ENCODE measurements at regions not wholly inside any gene's neighbourhood (a gene's known extent, or its start where the extent isn't known, plus 50 kb on each side); places are given as distances from the start of the nearest gene placed in this dataset.

DNA sequence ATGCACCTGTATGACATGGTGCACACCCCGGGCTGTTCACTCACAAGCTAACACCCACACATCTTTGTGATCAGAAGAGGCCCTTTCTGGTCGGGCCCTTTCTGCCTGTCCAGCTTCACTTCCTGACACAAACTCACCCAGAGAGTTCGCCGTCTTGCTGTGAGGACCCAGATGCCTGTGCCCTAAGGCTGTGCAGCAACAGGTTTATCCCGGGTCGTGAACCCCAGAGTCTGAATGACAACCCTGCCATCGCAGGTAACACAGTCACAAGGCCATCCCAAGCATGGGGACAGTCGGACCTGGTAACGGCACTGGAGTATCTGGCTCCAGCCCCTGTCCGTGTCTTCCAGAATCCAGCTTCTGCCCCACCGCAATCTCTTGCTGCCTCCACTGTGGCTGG is 235.1 kb downstream of the BUD13 start:
- DNase-seq (ENCODE audit: low read depth in 3 of 3, low spot score in 2 of 3): no peak

DNA sequence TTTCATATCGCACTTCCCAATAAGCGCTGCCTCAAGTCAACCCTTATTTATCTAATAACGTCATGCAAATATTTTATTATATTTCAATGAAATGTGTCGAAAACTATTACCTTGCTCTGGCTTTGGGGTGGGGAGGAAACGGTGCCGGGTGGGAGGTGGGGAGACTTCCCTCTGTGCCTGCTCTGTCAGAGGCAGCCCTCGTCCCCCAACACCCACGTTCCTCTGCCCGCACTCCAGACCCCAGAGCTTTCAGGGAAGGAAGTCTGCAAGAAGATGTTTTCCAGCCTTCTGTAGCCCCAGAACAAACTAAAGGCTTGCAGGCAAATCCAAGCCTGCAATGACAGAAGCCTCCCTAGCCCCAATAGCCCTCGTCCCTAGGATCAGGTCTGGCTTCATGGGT is 235.7 kb downstream of the BUD13 start:
- no peak for DNase-seq (ENCODE audit: low read depth in 3 of 3, low spot score in 2 of 3)

DNA sequence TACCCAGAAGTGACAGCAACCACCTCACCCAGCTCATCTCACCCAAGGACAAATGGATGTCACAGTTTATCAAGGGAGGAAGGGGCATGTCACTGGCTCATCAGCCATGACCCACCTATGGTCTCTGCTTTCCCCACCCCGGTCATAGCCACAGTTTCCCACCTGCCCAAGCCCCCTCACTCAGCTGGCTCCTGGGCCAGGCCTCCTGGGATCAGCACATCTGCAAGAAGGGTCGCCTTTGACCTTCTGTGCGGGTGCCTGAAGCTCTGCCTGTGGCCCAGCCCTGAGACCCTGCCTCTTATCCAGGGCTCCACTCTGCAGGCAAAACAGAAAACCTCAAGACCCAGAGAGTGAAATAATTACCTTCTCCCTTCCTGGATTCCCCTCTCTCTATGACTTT is 236.4 kb downstream of the BUD13 start:
- no peak for DNase-seq (ENCODE audit: low read depth in 3 of 3, low spot score in 2 of 3)

DNA sequence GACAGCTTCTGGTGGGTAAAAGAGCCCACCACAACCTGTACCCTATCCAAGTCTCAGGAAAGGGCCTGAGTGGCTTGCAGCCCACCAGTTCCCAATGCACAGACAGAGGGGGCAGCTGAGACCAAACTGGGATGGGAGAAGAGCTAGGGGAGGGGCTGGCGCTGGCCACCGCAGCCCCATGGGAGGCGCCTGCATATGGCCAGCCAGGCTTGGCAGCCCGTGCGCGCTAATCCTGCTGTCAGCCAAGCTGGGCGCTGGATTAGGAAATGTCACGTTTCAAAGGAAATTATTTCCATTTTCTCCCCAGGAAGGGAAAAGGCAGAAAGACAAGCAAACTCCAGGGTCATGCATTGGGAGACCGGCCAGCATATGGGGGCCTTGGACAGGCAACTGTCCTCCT is 236.8 kb downstream of the BUD13 start:
- DNase-seq (ENCODE audit: low read depth in 3 of 3, low spot score in 2 of 3): no peak

DNA sequence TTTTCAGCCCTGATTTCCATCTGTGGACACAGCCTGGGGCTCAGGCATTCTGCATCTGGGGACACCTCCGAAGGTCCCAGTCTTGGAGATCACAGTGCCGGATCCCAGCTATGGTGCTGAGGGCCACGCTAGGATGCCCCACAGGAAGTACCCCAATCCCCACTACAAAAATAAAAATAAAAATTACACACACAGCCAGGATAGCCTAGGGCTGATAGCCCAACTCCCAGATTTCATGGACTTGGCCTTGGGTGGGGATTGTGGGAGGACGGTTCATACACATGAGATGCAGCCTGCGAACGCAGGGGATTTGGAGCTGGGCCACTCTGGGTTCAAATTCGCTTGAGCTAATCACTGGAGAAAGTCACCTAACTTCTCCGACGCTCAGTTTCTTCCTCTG is 237.7 kb downstream of the BUD13 start:
- DNase-seq (ENCODE audit: low read depth in 3 of 3, low spot score in 2 of 3): no peak

DNA sequence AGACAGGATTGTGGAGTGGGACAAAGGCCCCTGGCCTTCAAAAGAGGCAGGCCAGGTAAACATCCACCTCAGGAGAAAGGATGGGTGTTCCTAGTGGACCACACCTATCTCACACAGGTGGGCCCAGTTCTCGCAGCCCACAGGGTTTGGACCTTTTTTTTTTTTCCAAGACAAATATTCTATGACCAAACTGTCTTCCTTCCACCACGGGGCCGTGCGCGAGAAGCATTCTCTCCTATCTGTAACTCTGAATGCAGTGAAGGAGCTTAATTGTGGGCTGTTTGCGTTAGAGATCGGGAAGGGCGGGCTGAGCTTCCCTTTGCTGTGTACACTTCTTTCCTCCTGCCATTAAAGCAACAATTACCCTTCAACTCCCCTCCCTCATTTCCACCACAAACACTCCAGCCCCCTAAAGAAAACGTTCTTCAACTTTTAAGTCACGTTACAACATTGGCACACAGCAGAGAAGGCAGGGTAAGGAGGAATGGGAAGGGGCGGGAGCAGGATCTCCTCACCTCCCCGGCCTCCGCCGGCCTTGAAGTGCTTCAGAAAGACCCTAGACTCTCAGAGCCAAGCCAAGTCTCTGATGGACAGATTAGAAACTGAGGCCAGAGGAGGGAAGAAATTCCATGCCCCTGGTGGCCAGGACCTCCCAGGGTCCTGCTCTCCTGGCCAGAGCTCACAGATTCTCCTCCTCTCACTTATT is 238.4 kb downstream of the BUD13 start:
- no peak for DNase-seq (ENCODE audit: low read depth in 3 of 3, low spot score in 2 of 3)

DNA sequence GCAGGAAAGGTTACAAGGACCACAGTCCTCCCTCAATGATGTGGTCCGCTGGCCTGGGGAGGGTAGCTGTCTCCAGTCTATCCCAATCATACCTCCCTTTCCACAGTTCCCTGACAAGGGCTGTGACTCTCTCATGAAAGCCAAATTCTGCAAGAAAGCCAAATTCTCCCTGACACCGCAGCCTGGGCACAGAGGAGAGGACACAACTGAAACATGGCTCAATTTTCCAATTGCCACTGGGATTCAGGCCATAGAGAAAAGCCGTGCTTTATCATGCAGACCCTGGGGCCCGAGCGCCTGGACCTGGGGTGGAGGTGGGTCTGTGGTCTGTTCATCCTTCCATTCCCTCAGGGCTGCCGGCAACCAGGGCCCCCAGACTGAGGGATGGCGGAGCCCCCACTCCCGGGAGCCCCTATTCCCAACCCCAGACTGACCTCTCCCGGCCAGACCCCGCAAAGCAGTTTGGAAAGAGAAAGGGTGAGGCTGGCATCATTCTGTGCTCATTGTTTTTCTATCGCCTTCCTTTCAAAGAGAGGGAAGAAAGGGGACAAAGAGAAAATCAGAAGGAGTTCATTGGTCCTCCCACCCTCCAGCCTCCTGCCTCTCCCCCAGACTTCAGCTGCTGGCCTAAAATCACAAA is 239.5 kb downstream of the BUD13 start:
- DNase-seq (ENCODE audit: low read depth in 3 of 3, low spot score in 2 of 3): no peak

DNA sequence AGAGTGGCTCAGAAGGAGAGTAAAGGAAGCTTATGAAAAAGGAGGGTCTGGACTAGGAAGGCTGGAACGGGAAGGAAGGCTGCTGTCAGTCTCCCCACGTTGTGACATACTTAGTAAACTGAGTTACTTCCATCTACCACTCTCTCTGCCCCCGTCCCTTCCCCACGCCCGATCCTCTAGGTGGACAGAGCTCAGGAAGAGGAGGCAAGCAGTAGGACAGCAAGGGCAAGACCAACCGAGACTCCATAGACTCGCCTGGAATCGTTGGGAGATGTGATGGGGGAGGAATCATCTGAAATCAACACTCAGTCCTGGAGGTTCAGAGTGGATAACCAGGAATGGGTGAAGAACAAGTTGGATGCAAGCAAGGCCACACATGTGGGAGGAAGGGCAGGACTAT is 240.7 kb downstream of the BUD13 start:
- no peak for DNase-seq (ENCODE audit: low read depth in 3 of 3, low spot score in 2 of 3)

DNA sequence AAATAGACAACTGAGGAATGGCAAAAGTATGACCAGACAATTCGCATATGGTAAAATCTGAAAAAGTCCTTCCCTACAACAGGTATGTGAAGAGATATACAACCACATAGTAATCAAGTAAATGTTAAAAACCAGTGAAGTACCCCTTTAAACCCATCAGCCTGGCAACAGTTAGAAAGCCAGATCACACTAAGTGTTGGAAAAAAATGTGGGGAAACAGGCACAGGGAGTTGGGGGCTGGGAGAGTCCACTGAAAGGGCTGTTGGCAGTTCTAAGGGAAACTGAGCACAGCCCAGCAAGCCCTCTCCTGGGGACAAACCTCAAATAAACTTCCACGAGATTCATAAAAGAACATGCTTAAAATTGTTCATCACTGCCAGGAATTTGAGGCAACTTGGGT is 242.1 kb downstream of the BUD13 start:
- DNase-seq (ENCODE audit: low read depth in 3 of 3, low spot score in 2 of 3): no peak

DNA sequence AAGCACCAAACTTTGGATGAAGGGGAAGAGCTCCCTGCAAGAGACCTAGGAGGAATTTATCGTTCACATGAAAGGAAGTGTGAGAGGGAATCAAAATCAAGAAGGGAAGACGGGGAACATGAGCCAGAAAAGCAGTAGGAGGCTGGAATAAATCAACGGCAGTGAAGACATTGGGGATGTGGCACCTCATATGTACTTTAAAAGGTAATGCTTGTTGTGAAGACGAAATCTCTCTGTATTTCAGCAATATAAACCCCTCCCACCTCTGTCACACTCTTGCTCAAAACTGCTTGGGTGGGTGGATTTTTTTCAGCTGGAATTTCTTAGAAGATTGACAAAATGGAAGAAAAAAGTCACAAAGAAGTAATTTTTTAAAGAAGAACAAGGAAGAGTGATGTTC is 243.5 kb downstream of the BUD13 start:
- DNase-seq (ENCODE audit: low read depth in 3 of 3, low spot score in 2 of 3): no peak

DNA sequence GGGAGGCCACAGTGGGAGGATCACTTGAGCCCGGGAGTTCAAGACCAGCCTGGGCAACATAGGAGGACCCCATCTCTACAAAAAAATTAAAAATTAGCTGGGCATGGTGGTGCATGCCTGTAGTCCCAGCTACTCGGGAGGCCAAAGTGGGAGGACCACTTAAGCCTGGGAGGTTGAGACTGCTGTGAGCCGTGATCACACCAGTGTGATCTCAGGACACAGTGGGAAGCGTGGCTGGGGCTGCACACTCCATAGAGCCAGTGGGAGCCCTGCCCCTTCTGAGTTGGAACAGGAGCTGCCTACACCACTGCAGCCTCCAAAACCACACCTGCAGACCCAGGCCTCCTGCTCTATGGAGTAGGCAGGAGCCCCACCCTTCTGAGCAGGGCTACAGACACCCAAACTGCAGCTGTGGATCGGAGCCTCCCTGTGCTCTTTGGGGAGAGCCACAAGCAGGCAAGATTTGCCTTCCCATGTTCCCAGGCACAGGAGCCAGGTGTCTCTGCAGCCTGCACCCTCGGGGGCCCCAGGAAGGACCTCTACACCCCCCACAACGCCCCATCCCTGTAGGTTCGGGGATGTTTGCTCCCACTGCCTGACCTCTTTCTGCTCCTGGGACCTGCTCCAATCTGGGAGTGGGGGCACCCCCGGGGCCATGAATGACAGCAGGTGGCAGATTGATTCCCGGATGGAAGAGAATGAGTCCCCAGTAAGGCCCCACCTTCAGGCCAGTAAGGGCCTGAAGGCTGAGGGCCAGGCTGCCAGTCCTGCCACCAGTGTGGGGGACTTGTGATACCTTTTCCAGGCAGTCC is 245.4 kb downstream of the BUD13 start:
- DNase-seq (ENCODE audit: low read depth in 3 of 3, low spot score in 2 of 3): no peak

DNA sequence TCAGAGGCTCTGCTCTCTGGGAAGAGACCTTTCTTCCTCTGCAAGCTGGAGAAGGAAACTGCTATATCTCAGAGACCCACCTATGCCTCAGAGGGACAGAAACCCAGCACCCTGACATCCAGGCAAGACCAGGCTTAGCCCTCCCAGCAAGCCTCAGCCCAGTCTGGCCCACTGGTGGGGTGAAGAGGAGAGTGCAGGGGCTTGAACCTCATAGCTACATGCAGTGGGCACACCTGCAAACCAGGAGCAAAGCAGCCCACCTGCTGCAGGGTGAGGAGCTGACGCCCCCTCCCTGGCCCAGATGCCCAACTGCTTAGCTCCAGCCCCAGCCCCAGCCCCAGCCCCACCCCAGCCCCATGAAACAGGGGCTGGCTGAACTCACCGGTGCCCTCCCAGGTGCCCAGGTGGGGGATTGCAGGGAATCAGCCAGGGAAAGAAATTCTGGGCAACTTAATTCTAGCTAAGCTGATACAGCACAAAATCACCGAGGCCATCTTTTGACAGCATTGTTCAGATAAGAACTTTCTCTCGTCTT is 246.8 kb downstream of the BUD13 start:
- DNase-seq (ENCODE audit: low read depth in 3 of 3, low spot score in 2 of 3): no peak

DNA sequence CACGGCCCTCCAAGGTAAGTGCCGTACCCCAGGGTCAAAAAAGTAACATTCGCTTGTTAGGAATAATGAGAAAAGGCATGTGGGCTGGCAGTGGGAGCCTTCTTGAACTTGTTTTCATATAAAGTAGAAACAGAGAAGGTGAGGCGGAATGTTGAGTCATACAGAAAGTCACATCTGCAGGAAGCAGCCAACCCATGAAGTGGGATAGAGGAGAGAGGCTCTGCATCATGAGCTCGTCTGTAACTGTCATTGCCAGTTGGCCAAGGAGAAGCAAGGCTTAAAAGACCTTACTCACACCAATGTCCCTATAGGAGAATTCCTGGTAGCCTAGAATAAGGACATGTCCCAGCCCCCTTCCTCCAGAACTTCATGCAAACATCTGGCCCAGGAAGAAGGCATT is 253.3 kb downstream of the BUD13 start:
- DNase-seq (ENCODE audit: low read depth in 3 of 3, low spot score in 2 of 3): no peak

DNA sequence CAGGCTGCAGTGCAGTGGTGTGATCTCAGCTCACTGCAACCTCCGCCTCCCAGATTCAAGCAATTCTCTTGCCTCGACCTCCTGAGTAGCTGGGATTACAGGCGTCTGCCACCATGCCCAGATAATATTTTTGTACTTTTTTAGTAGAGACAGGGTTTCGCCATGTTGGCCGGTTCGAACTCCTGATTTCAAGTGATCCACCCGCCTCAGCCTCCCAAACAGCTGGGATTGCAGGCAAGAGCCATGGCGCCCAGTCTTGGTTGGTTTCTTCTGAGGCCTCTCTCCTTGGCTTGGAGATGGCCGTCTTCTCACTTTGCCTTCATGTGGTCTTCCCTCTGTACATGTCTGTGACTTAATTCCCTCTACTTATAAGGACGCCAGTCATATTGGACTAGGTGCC is 254.6 kb downstream of the BUD13 start:
- no peak for DNase-seq (ENCODE audit: low read depth in 3 of 3, low spot score in 2 of 3)

DNA sequence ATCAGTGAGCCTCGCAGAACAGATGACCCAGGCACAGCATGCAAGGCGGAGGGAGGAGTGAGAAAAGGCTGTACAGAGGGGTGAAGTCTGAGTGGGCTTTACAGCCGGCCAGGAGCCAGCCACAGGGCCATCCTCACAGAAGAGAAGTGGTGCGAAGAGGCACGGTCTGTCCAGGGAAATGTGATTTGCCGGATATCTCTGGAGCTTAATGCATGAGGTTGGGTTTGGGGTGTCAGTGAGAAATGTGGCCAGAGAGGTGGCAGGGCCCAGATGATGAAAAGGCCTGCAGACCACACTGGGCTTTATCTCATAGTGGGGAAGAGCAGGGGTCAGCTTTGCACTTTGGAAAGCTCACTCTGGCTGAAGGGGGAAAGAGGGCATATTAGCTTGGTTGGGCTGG is 255.2 kb downstream of the BUD13 start:
- no peak for DNase-seq (ENCODE audit: low read depth in 3 of 3, low spot score in 2 of 3)

DNA sequence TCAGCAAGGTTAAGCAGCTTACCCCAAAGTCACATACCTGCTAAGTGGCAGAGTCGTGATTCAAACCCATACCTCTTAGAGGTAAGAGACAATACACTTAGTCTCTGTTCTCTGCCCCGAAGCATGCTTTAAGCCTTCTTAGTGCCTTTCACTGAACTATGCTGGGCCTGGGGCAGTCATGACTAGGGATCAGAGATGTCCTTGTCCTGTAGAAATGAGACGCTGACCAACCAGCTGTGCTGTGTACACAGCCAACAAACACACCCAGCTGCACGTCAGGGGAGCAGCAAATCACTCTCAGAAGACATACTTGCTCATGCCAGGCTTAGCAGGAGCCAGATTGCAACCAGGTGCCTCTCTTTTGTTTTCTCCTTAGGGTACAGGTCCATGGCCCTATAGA is 255.7 kb downstream of the BUD13 start:
- no peak for DNase-seq (ENCODE audit: low read depth in 3 of 3, low spot score in 2 of 3)

DNA sequence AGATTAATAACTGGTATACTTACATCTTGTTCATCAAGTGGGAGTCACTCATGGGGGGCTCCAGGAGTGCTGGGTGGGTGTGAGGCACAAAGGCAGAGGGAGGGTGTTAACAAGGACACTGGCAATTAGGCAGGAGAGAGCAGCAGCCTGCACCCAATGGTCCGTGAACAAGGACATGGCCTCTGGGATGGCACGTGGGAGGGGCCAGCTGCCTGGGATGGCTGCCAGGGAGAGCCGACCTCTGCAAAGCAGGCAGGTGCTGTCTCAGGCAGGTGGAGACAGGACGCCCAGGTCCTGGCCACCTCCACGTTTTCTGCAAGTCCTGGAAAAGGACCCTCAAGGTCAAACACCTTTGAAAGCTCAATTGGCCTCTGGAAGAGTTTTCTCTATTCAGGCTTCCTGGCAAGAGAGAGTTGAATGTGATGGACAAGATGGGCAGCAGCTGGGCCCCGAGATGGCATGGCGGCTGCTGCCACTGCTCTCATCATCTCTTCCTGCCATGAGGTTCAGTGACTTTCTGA is 257.1 kb downstream of the BUD13 start:
- DNase-seq (ENCODE audit: low read depth in 3 of 3, low spot score in 2 of 3): no peak

DNA sequence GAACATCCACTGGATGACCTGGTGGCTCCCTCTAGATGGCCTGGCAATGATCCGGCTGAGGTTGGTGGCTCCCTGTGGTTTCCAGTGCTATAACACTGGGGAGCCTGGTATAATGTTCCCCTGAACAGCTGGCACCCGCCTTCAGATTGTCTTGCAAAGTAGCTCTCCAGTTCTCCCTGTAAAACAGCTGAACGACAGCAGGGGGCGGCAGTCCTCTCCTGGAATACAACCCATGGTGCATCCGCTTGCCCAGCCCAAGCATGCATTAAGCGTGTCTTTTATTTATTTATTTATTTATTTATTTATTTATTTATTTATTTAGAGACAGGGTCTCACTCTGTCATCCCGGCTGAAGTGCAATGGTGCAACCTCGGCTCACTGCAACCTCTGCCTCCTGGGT is 258.9 kb downstream of the BUD13 start:
- no peak for DNase-seq (ENCODE audit: low read depth in 3 of 3, low spot score in 2 of 3)

DNA sequence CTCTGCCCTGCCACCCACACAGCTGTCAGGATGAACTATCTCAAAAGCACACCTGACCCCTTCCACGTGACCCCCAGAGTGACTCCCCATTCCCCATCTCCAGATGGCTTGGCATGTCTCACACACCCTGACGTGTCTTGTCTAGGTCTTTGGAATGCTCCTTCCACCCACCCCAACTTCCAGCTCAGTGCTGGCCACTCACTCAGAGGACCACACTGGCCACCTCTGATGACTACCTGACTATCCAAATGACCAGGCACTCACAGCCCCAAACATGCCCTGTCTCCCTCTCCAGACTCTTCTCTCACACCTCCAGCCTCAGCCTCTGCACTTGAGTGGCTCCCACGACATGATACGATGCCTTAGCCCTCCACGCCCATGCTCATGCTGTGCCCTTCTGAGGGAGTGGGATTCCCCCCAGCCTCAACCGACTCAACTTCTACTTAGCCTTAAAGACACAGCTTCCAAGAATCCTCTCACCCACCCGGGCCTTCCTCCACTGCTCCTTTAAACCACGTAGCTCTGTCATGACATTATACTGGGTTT is 259.4 kb downstream of the BUD13 start:
- no peak for DNase-seq (ENCODE audit: low read depth in 3 of 3, low spot score in 2 of 3)

DNA sequence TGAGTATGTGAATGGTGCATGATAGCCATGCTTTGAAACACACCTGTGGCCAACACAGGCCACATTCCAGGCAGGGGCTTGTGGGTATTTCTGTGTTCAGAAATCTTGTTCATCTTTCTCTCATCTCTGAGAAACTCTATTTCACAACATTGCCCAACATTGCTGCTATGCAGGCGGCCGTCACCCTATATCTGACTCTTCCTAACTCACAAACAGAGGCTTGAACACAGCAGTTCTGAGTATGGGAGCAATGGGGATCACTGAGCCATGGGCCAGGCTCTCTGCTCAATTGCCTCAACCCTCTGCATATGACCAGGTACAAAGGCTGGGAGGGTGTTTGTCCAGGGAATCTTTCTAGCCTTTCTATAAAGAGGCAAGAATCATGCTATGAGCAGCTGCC is 259.9 kb downstream of the BUD13 start:
- no peak for DNase-seq (ENCODE audit: low read depth in 3 of 3, low spot score in 2 of 3)

DNA sequence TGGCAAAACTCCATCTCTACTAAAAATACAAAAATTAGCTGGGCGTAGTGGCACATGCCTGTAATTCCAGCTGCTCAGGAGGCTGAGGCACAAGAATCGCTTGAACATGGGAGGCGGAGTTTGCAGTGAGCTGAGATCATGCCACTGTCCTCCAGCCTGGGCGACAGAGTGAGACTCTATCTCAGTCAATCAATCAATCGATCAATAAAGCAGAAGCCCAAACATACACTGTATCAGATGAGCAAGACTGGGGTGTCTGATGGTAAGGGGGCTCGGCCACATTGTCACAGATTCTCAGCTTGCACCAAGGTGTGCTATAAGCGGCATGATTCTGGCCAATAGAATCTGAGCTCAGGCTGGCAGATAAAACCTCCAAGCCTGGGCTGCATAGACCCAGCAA is 261.1 kb downstream of the BUD13 start:
- no peak for DNase-seq (ENCODE audit: low read depth in 3 of 3, low spot score in 2 of 3)
